ENCODE measurements at regions not wholly inside any gene's neighbourhood (a gene's known extent, or its start where the extent isn't known, plus 50 kb on each side); places are given as distances from the start of the nearest gene placed in this dataset.

GRCh38 chr13:31611214-31611613, 128.1 kb upstream of the RXFP2 start:
- no peak for DNase-seq

- no peak for DNase-seq
Measured at GRCh38 chr13:31614073-31614472, 125.3 kb upstream of the RXFP2 start.

GRCh38 chr13:31614704-31615103, 124.6 kb upstream of the RXFP2 start:
- no peak for DNase-seq

- DNase-seq, result no peak
Measured at GRCh38 chr13:31625115-31625514, 114.2 kb upstream of the RXFP2 start.

GRCh38 chr13:31627097-31627845, 112.1 kb upstream of the RXFP2 start:
- DNase-seq, result no peak

- no peak for DNase-seq
Measured at GRCh38 chr13:31629085-31629780, 110.1 kb upstream of the RXFP2 start.

GRCh38 chr13:31631071-31631470, 108.3 kb upstream of the RXFP2 start:
- no peak for DNase-seq

- no peak for DNase-seq
Measured at GRCh38 chr13:31631746-31632145, 107.6 kb upstream of the RXFP2 start.

- DNase-seq, result no peak
Measured at GRCh38 chr13:31638577-31638976, 100.7 kb upstream of the RXFP2 start.

GRCh38 chr13:31639443-31640163, 99.7 kb upstream of the RXFP2 start:
- no peak for DNase-seq

- DNase-seq, result no peak
Measured at GRCh38 chr13:31649766-31650165, 89.6 kb upstream of the RXFP2 start.

- no peak for DNase-seq
Measured at GRCh38 chr13:31653730-31654129, 85.6 kb upstream of the RXFP2 start.

- no peak for DNase-seq
Measured at GRCh38 chr13:31663880-31664585, 75.3 kb upstream of the RXFP2 start.

GRCh38 chr13:31670831-31671617, 68.3 kb upstream of the RXFP2 start:
- no peak for DNase-seq

- DNase-seq, result no peak
Measured at GRCh38 chr13:31674051-31674450, 65.3 kb upstream of the RXFP2 start.

GRCh38 chr13:31675440-31675953, 63.8 kb upstream of the RXFP2 start:
- DNase-seq, result no peak

- DNase-seq, result no peak
Measured at GRCh38 chr13:31681133-31681532, 58.2 kb upstream of the RXFP2 start.

GRCh38 chr13:31684466-31684865, 54.9 kb upstream of the RXFP2 start:
- no peak for DNase-seq

GRCh38 chr13:31686670-31687425, 52.5 kb upstream of the RXFP2 start:
- no peak for DNase-seq

All from activated naive CD4-positive, alpha-beta T cell treated with anti-CD3 and anti-CD28 coated beads, Interleukin-2, amount 50 U/mL, for 16 hours (primary cell).